Endodermal cell (in vitro differentiated cells): ENCODE measurements at regions not wholly inside any gene's neighbourhood (a gene's known extent, or its start where the extent isn't known, plus 50 kb on each side); places are given as distances from the start of the nearest gene placed in this dataset.

Experiments used
- DNase-seq: peaks from one replicate; pipeline ENCODE4 v3.0.0-alpha.2; 2017
- H3K27ac ChIP-seq: 2 replicates; pipeline ENCODE4 v1.5.1; 2013; ENCODE audit warnings: mild to moderate bottlenecking, low read depth, low read length, moderate library complexity
- H3K27me3 ChIP-seq: 2 replicates; pipeline ENCODE4 v1.6.1; 2013; ENCODE audit warnings: mild to moderate bottlenecking, low read length, moderate library complexity; ENCODE audit not compliant: insufficient read depth, control insufficient read depth, poor library complexity, severe bottlenecking
- H3K36me3 ChIP-seq: 2 replicates; pipeline ENCODE4 v1.7.0; 2013; ENCODE audit warnings: mild to moderate bottlenecking, low read length, moderate library complexity; ENCODE audit not compliant: control insufficient read depth, insufficient read depth
- H3K4me1 ChIP-seq: one replicate; pipeline ENCODE4 v1.7.0; 2013; ENCODE audit warnings: low read length; ENCODE audit not compliant: control insufficient read depth, insufficient read depth
- H3K4me3 ChIP-seq: 2 replicates; pipeline ENCODE4 v1.5.1; 2013; ENCODE audit warnings: mild to moderate bottlenecking, low read length, moderate library complexity
- H3K9ac ChIP-seq: 2 replicates; pipeline ENCODE4 v1.6.1; 2013; ENCODE audit warnings: mild to moderate bottlenecking, low read length, moderate library complexity; ENCODE audit not compliant: poor library complexity, severe bottlenecking; ENCODE audit errors: extremely low read depth
- H3K9me3 ChIP-seq: 2 replicates; pipeline ENCODE4 v1.6.1; 2013; ENCODE audit warnings: mild to moderate bottlenecking, low read length, moderate library complexity; ENCODE audit not compliant: control insufficient read depth
- H3K27ac Mint-ChIP-seq: 2 replicates; pipeline ENCODE4 v1.8.0; 2020; ENCODE audit warnings: mixed read lengths
- H3K27me3 Mint-ChIP-seq: 2 replicates; pipeline ENCODE4 v1.8.0; 2021; ENCODE audit warnings: mild to moderate bottlenecking, mixed read lengths; ENCODE audit not compliant: insufficient read depth
- H3K36me3 Mint-ChIP-seq: 2 replicates; pipeline ENCODE4 v1.8.0; 2020; ENCODE audit warnings: low read depth, mixed read lengths
- H3K4me1 Mint-ChIP-seq: 2 replicates; pipeline ENCODE4 v1.8.0; 2020; ENCODE audit warnings: mixed read lengths
- H3K4me3 Mint-ChIP-seq: 2 replicates; pipeline ENCODE4 v1.8.0; 2020; ENCODE audit warnings: mild to moderate bottlenecking, moderate library complexity, mixed read lengths
- H3K9me3 Mint-ChIP-seq: 2 replicates; pipeline ENCODE4 v1.8.0; 2020; ENCODE audit warnings: mild to moderate bottlenecking, mixed read lengths
- CTCF ChIP-seq: fragments of 200-600 bp; sonication (generic); conservative IDR thresholded peaks from 2 replicates; pipeline ENCODE4 v1.5.0; 2021; ENCODE audit warnings: antibody characterized with exemption, mild to moderate bottlenecking
- WGBS, 2 experiments: methylation state at CpG; one replicate each; pipeline versions ENCODE4 v1.1.5 to v1.1.7; 2013; ENCODE audit warnings: missing lambda C conversion rate in 2 of 2, mixed read lengths in 1 of 2; ENCODE audit not compliant: insufficient coverage in 1 of 2, insufficient read length in 1 of 2; 5-methylcytosine and 5-hydroxymethylcytosine counted together

GRCh38 chr6:147060636-147061035 is 143.6 kb upstream of the STXBP5 start:
- Histone ChIP-seq H3K4me3 (no peak overlapping the region), H3K36me3 (no peaks in the 10 kb centered on the region), H3K9ac (no peak overlapping the region), H3K27ac (no peak overlapping the region), H3K9me3 (no peaks in the 10 kb centered on the region), H3K4me1 (no peaks in the 10 kb centered on the region), H3K27me3 (no peaks in the 10 kb centered on the region)
- no peaks in the 10 kb centered on the region for H3K27me3 Mint-ChIP-seq
- TF ChIP-seq CTCF = no peak
- H3K27ac Mint-ChIP-seq = no peak overlapping the region
- DNase-seq = no peak
- H3K4me3 Mint-ChIP-seq = no peak overlapping the region
- H3K9me3 Mint-ChIP-seq = no peaks in the 10 kb centered on the region
- no peaks in the 10 kb centered on the region for H3K36me3 Mint-ChIP-seq
- WGBS, 2 experiments = no CpG with 5 or more reads among the region's 1 CpG
- H3K4me1 Mint-ChIP-seq = no peaks in the 10 kb centered on the region

GRCh38 chr6:147061252-147061651 is 143.0 kb upstream of the STXBP5 start:
- Mint-ChIP-seq H3K27me3 (no peaks in the 10 kb centered on the region), H3K36me3 (no peaks in the 10 kb centered on the region), H3K4me1 (no peaks in the 10 kb centered on the region), H3K4me3 (no peak overlapping the region), H3K9me3 (no peaks in the 10 kb centered on the region), H3K27ac (no peak overlapping the region)
- no peak overlapping the region for H3K9ac ChIP-seq
- no peak overlapping the region for H3K27ac ChIP-seq
- no peaks in the 10 kb centered on the region for H3K4me1 ChIP-seq
- H3K4me3 ChIP-seq = no peak overlapping the region
- no peaks in the 10 kb centered on the region for H3K27me3 ChIP-seq
- TF ChIP-seq CTCF = no peak
- no peak for DNase-seq
- no peaks in the 10 kb centered on the region for H3K36me3 ChIP-seq
- no peaks in the 10 kb centered on the region for H3K9me3 ChIP-seq
- WGBS, 2 experiments = 93% methylated on average over 1 of the region's 1 CpG; no CpG with 5 or more reads in 1 of the 2 experiments

GRCh38 chr6:147063469-147064031 is 140.7 kb upstream of the STXBP5 start:
- 89 to 100% methylated on average over 1 of the region's 1 CpG for WGBS, 2 experiments
- no peaks in the 10 kb centered on the region for H3K27me3 ChIP-seq
- no peak for DNase-seq
- H3K4me1 ChIP-seq = no peaks in the 10 kb centered on the region
- H3K9ac ChIP-seq = no peak overlapping the region
- TF ChIP-seq CTCF = no peak
- no peak overlapping the region for H3K27ac ChIP-seq
- no peaks in the 10 kb centered on the region for H3K9me3 ChIP-seq
- peaks cover 3% of the 10 kb centered on the region for H3K9me3 Mint-ChIP-seq
- no peak overlapping the region for H3K4me3 Mint-ChIP-seq
- H3K36me3 ChIP-seq = no peaks in the 10 kb centered on the region
- no peak overlapping the region for H3K4me3 ChIP-seq
- H3K36me3 Mint-ChIP-seq = no peaks in the 10 kb centered on the region
- no peak overlapping the region for H3K27ac Mint-ChIP-seq
- no peaks in the 10 kb centered on the region for H3K27me3 Mint-ChIP-seq
- H3K4me1 Mint-ChIP-seq = no peaks in the 10 kb centered on the region
